Prostate gland (tissue), 2 donors: ENCODE measurements at regions not wholly inside any gene's neighbourhood (a gene's known extent, or its start where the extent isn't known, plus 50 kb on each side); places are given as distances from the start of the nearest gene placed in this dataset.
"Not testable (repeated sequence)": the region's sequence is repeated elsewhere in the genome, so short reads cannot be mapped to it uniquely, and the experiment has no call there.

ENCODE experiments used
- DNase-seq: peaks from one replicate; pipeline ENCODE4 v3.0.0-alpha.2; 2019; ENCODE audit warnings: low spot score
- H3K27ac ChIP-seq, 2 donors: fragments of 200-600 bp; sonication (generic); 2 replicates each; pipeline ENCODE4 v1.5.1; 2017 to 2019
- H3K27me3 ChIP-seq: fragments of 200-600 bp; sonication (generic); replicated peaks from 2 replicates; pipeline ENCODE4 v1.5.1; 2019; ENCODE audit not compliant: insufficient read depth
- H3K36me3 ChIP-seq, 2 donors: fragments of 200-600 bp; sonication (generic); 1 replicate in 1 of 2; 2 replicates in 1 of 2; pipeline versions ENCODE4 v1.5.1 to v1.8.1; 2017 to 2019
- H3K4me1 ChIP-seq: fragments of 200-600 bp; sonication (generic); replicated peaks from 2 replicates; pipeline ENCODE4 v1.5.1; 2019
- H3K4me3 ChIP-seq, 2 donors: fragments of 200-600 bp; sonication (generic); 2 replicates each; pipeline ENCODE4 v1.5.1; 2017 to 2019
- H3K9me3 ChIP-seq: fragments of 200-600 bp; sonication (generic); 2 replicates; pipeline ENCODE4 v1.5.1; 2017
- POLR2A ChIP-seq: fragments of 450-650 bp; IDR thresholded peaks from one replicate; pipeline ENCODE4 v1.6.1; 2016; ENCODE audit warnings: antibody characterized with exemption, mild to moderate bottlenecking
- POLR2AphosphoS5 ChIP-seq: sonication (generic); formaldehyde crosslinking; IDR thresholded peaks from one replicate; pipeline ENCODE4 v1.6.1; 2017; ENCODE audit warnings: antibody characterized with exemption
- WGBS: methylation state at CpG from one replicate; pipeline ENCODE4 v1.1.5; 2018; 5-methylcytosine and 5-hydroxymethylcytosine counted together
- intact Hi-C: fragments of 100-400 bp; cut with DNase I; formaldehyde crosslinking; loops from one replicate; pipeline ENCODE4 v1.14.2; 2022
- TF ChIP-seq, protein P1 (sequence below), 4 experiments: fragments of 200-600 bp in 2 of 4; fragments of 450-650 bp in 2 of 4; sonication (generic) in 2 of 4; IDR thresholded peaks; 1 replicate in 3 of 4; 2 replicates in 1 of 4; pipeline ENCODE4 v1.5.1; 2016 to 2019; ENCODE audit warnings: antibody characterized with exemption in 4 of 4, mild to moderate bottlenecking in 2 of 4, moderate library complexity in 2 of 4

DNA sequence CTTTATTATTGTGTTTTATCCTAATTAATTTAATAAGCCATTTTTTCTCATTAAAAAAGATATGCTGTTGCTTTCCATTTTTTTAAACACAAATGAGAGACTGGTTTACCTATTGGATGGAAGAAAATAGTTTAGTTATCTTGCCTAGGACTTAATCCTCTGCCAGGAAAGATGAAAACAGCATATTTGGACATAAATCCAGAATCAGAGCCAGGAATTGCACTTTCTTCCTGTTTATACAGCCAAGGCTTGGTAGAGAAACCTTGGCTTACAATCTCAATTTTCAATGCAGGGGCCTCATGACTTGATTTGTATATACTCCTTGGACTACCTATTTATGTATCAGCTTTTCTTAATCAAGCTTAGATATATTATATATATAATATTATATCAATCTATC, 618.8 kb upstream of the SEMA3D start:
- Histone ChIP-seq H3K9me3 (no peaks in the 10 kb centered on the region), H3K36me3 (no peaks in the 10 kb centered on the region), H3K27me3 (no peaks in the 10 kb centered on the region), H3K4me1 (no peaks in the 10 kb centered on the region), H3K4me3 (no peak overlapping the region), H3K27ac (no peak overlapping the region)
- TF ChIP-seq, protein P1, sequence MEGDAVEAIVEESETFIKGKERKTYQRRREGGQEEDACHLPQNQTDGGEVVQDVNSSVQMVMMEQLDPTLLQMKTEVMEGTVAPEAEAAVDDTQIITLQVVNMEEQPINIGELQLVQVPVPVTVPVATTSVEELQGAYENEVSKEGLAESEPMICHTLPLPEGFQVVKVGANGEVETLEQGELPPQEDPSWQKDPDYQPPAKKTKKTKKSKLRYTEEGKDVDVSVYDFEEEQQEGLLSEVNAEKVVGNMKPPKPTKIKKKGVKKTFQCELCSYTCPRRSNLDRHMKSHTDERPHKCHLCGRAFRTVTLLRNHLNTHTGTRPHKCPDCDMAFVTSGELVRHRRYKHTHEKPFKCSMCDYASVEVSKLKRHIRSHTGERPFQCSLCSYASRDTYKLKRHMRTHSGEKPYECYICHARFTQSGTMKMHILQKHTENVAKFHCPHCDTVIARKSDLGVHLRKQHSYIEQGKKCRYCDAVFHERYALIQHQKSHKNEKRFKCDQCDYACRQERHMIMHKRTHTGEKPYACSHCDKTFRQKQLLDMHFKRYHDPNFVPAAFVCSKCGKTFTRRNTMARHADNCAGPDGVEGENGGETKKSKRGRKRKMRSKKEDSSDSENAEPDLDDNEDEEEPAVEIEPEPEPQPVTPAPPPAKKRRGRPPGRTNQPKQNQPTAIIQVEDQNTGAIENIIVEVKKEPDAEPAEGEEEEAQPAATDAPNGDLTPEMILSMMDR (IDR thresholded peaks at IDR 0.05) = no peak
- no peak for TF ChIP-seq POLR2AphosphoS5
- TF ChIP-seq POLR2A = no peak
- intact Hi-C loops = no loop called here
- no peak for DNase-seq

DNA sequence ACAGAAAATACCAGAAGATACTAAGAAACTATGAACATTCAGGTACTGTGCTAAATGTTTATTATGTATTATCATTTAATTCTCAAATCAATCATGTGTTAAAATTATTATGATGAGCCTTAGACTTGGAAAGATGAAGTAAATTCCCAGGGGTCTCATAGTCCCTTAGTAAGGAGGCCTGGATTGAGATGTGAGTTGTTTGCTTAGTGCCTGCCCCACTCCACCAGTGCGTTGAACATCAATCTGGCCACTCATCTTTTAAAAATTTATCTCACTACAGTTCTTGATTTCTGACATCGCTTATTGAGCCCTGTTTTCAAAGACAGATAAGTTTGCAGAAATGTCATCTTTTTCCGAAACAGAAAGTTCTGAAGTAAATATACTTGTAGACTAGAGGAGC, 618.4 kb upstream of the SEMA3D start:
- Histone ChIP-seq H3K36me3 (no peaks in the 10 kb centered on the region), H3K9me3 (no peaks in the 10 kb centered on the region), H3K27me3 (no peaks in the 10 kb centered on the region), H3K4me1 (no peaks in the 10 kb centered on the region), H3K4me3 (no peak overlapping the region), H3K27ac (no peak overlapping the region)
- WGBS = 88% methylated on average over 3 of the region's 3 CpGs
- intact Hi-C loops = no loop called here
- no peak for TF ChIP-seq POLR2A
- TF ChIP-seq, protein P1 (IDR thresholded peaks at IDR 0.05) = no peak
- no peak for TF ChIP-seq POLR2AphosphoS5
- DNase-seq = no peak

DNA sequence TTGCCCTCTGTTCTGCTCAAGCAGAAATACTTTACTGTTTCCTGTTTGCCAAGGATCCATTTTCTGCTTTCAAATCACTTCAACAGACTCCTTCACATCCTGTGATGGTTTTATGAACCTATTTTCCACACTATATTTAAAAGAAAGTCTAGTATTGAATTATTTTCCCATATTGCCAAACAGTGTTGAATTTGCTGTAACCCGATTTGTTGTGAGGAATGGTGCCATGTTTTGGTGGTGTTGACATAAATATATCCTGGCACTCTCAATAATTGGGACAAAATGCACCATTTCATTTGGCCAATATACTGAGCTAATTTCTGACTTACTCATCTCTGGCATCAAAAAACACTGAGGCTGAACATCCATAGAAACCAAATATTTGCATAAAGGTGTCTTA, 615.4 kb upstream of the SEMA3D start:
- no peaks in the 10 kb centered on the region for H3K27me3 ChIP-seq
- H3K27ac ChIP-seq = no peak overlapping the region
- no peak overlapping the region for H3K4me3 ChIP-seq
- TF ChIP-seq, protein P1 (IDR thresholded peaks at IDR 0.05) = no peak
- TF ChIP-seq POLR2AphosphoS5 (no peak), POLR2A (no peak)
- no peaks in the 10 kb centered on the region for H3K4me1 ChIP-seq
- DNase-seq = no peak
- intact Hi-C loops = no loop called here
- 81% methylated on average over 1 of the region's 1 CpG for WGBS
- no peaks in the 10 kb centered on the region for H3K9me3 ChIP-seq
- H3K36me3 ChIP-seq = no peaks in the 10 kb centered on the region

DNA sequence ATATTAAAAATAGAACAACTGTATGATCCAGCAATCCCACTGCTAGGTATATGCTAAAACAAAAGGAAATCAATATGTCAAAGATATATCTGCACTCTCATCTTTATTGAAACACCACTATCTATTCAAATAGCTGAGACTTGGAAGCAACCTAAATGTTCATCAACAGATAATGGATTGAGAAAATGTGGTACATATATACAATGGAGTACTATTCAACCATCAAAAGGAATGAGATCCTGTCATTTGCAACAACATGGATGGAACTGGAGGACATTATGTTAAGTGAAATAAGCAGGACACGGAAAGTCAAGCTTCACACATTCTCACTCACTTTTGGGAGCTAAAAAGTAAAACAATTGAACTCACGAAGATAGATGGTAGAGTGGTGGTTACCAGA, 610.1 kb upstream of the SEMA3D start:
- H3K9me3 ChIP-seq = no peaks in the 10 kb centered on the region
- H3K27me3 ChIP-seq = no peaks in the 10 kb centered on the region
- no peak for DNase-seq
- intact Hi-C loops = no loop called here
- no peaks in the 10 kb centered on the region for H3K36me3 ChIP-seq
- H3K27ac ChIP-seq = no peak overlapping the region
- H3K4me1 ChIP-seq = no peaks in the 10 kb centered on the region
- TF ChIP-seq, protein P1 (IDR thresholded peaks at IDR 0.05) = no peak
- no peak for TF ChIP-seq POLR2A
- no peak for TF ChIP-seq POLR2AphosphoS5
- no peak overlapping the region for H3K4me3 ChIP-seq
- WGBS = 91% methylated on average over 2 of the region's 2 CpGs

DNA sequence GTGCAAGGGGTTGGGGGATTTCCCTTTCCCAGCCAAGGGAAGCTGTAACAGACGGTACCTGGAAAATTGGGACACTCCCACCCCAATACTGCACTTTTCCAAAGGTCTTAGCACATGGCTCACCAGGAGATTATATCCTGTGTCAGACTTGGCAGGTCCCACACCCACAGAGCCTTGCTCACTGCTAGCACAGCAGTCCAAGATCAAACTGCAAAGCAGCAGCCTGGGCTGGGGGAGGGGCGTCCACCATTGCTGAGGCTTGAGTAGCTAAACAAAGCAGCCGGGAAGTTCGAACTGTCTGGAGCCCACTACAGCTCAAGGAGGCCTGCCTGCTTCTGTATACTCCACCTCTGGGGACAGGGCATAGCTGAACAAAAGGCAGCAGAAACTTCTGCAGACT, 604.2 kb upstream of the SEMA3D start:
- H3K27ac ChIP-seq, DNase-seq, H3K27me3 ChIP-seq, intact Hi-C loops, H3K36me3 ChIP-seq, H3K9me3 ChIP-seq, H3K4me3 ChIP-seq, H3K4me1 ChIP-seq: not testable (repeated sequence)
- 100% methylated on average over 4 of the region's 4 CpGs for WGBS

DNA sequence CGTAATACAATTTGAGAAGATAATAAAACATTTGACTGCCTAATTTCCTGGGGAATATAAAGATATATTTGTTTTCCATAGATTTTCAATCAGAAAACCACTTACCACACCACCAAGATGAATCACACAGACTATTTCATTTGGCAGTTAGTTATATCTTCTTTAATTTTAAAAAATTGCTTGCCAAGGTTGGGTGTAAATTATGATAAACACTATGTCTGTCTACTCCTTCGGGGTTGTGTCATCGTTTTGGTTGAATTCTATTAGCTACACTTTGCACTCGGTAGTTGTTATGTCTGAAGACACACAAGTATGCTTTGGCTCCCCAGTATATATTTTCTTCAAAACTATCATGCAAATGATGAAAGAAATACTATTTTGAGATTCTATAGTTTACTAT, 594.8 kb upstream of the SEMA3D start:
- no peak for TF ChIP-seq POLR2A
- TF ChIP-seq, protein P1 (IDR thresholded peaks at IDR 0.05) = no peak
- no peak for TF ChIP-seq POLR2AphosphoS5
- no peak for DNase-seq
- intact Hi-C loops = no loop called here
- Histone ChIP-seq H3K27me3 (no peaks in the 10 kb centered on the region), H3K27ac (no peak overlapping the region), H3K4me3 (no peak overlapping the region), H3K4me1 (no peaks in the 10 kb centered on the region), H3K9me3 (no peaks in the 10 kb centered on the region), H3K36me3 (no peaks in the 10 kb centered on the region)
- 87% methylated on average over 4 of the region's 4 CpGs for WGBS
